ENCODE measurements at regions not wholly inside any gene's neighbourhood (a gene's known extent, or its start where the extent isn't known, plus 50 kb on each side); places are given as distances from the start of the nearest gene placed in this dataset.

DNA sequence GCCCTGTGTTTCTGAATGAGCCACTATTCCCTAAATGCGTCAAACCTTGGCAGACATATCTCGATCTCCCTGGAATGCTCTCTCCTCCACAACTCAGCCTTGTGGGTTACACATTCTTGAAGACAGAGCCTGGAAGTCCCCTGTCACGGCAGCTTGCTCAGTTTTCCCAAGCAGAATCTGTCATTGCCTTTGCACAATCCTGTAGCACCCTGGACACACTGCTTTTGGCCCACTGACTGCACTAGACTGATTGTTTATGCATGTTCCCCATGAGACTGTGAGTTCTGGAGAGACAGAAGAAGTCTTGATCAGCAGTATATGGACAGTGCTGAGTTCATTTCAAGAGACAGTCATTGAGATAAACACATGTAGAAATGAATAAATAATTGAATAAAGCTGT, 406.7 kb downstream of the CD83 start:
- no CpG with 5 or more reads among the region's 3 CpGs for WGBS (ENCODE audit: extremely low coverage, insufficient read length, low lambda C conversion rate)
- H3T11ph ChIP-seq (ENCODE audit: low read length) = no peak overlapping the region
- H3K79me2 ChIP-seq (ENCODE audit: insufficient read depth, low read length) = no peaks in the 10 kb centered on the region
- Mint-ChIP-seq H3K27ac (no peak overlapping the region), H3K4me3 (no peak overlapping the region), H3K4me1 (no peaks in the 10 kb centered on the region), H3K27me3 (ENCODE audit: low read depth) (no peaks in the 10 kb centered on the region), H3K9me3 (peaks cover 9 to 10% of the 10 kb centered on the region in 2 experiments), H3K36me3 (ENCODE audit: insufficient read depth in 1 of 3, low read depth in 3 of 3) (peaks cover 6 to 13% (median 6%) of the 10 kb centered on the region in 3 experiments; a peak in 6 of 7 replicates)
- no peak overlapping the region for H3K9ac ChIP-seq (ENCODE audit: extremely low read depth, insufficient read length, low read length)
- no peaks in the 10 kb centered on the region for H3K23me2 ChIP-seq (ENCODE audit: insufficient read length, low read depth, low read length, poor library complexity, severe bottlenecking)
- no peak overlapping the region for H3K4me2 ChIP-seq (ENCODE audit: insufficient read depth, insufficient read length, low read length)
- H4K20me1 ChIP-seq (ENCODE audit: control insufficient read depth, insufficient read depth, insufficient read length) = no peaks in the 10 kb centered on the region
- no peak overlapping the region for H4K5ac ChIP-seq (ENCODE audit: insufficient read length, low read depth, low read length)
- no peak overlapping the region for H2BK20ac ChIP-seq (ENCODE audit: low read depth, low read length, poor library complexity, severe bottlenecking)
- H3K23ac ChIP-seq (ENCODE audit: insufficient read length, low read depth, low read length) = no peak overlapping the region
- no peak overlapping the region for H2BK120ac ChIP-seq (ENCODE audit: low read depth, low read length, poor library complexity, severe bottlenecking)
- no peak overlapping the region for H4K91ac ChIP-seq (ENCODE audit: insufficient read length, low read depth, low read length)
- H3K56ac ChIP-seq (ENCODE audit: insufficient read length, low read depth, low read length) = no peak overlapping the region
- H4K8ac ChIP-seq (replicated peaks; ENCODE audit: insufficient read length, low read depth, low read length) = no peak overlapping the region
- TF ChIP-seq, protein P1, sequence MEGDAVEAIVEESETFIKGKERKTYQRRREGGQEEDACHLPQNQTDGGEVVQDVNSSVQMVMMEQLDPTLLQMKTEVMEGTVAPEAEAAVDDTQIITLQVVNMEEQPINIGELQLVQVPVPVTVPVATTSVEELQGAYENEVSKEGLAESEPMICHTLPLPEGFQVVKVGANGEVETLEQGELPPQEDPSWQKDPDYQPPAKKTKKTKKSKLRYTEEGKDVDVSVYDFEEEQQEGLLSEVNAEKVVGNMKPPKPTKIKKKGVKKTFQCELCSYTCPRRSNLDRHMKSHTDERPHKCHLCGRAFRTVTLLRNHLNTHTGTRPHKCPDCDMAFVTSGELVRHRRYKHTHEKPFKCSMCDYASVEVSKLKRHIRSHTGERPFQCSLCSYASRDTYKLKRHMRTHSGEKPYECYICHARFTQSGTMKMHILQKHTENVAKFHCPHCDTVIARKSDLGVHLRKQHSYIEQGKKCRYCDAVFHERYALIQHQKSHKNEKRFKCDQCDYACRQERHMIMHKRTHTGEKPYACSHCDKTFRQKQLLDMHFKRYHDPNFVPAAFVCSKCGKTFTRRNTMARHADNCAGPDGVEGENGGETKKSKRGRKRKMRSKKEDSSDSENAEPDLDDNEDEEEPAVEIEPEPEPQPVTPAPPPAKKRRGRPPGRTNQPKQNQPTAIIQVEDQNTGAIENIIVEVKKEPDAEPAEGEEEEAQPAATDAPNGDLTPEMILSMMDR (conservative IDR thresholded peaks at IDR 0.05) = no peak
- no peak overlapping the region for H3K4ac ChIP-seq (ENCODE audit: low read depth, low read length)
- no peak overlapping the region for H2BK15ac ChIP-seq (ENCODE audit: low read depth, low read length)
- H3K27ac ChIP-seq (ENCODE audit: insufficient read length, low read depth, low read length) = no peak overlapping the region
- H3K18ac ChIP-seq (ENCODE audit: insufficient read length, low read depth, low read length) = no peak overlapping the region
- no peak overlapping the region for H2AFZ ChIP-seq (ENCODE audit: low read length)
- no peak overlapping the region for H2AK5ac ChIP-seq (ENCODE audit: insufficient read length, low read length)
- DNase-seq = no peak
- H2BK5ac ChIP-seq (ENCODE audit: insufficient read length, low read length) = no peak overlapping the region
- no peak overlapping the region for H3K14ac ChIP-seq (ENCODE audit: insufficient read depth, low read length)
- H2BK12ac ChIP-seq (ENCODE audit: insufficient read length, low read depth, low read length) = no peak overlapping the region
- H3K27me3 ChIP-seq (ENCODE audit: insufficient read depth, low read length) = no peaks in the 10 kb centered on the region
- H3K9me3 ChIP-seq (ENCODE audit: control insufficient read depth, low read depth, low read length) = no peaks in the 10 kb centered on the region
- H3K4me1 ChIP-seq (ENCODE audit: insufficient read depth, low read length) = no peaks in the 10 kb centered on the region
- H3K79me1 ChIP-seq (ENCODE audit: insufficient read depth, low read depth, low read length, poor library complexity, severe bottlenecking) = no peaks in the 10 kb centered on the region
